SIG-M5 (cell line): ENCODE measurements at regions not wholly inside any gene's neighbourhood (a gene's known extent, or its start where the extent isn't known, plus 50 kb on each side); places are given as distances from the start of the nearest gene placed in this dataset.
"Not testable (repeated sequence)": the region's sequence is repeated elsewhere in the genome, so short reads cannot be mapped to it uniquely, and the experiment has no call there.

ENCODE experiments used
- DNase-seq: peaks from one replicate; lab custom pipeline; 2025; lab: John Stamatoyannopoulos, UW

DNA sequence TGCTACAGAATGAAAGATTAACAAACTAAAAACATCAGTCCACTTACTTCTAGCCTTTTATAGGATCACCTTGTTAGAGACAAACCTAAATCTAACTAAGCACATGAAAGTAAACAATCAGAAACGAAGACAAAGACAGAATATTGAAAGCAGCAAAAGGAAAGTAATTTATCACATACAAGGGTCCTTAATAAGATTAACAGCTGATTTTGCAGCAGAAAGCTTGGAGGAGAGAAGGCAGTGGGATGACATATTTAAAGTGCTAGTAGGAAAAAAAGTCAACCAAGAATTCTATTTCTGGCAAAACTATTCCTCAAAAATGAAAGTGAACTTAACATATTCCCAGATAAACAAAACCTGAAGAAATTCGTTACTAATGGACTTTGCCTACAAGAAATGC is 286.4 kb downstream of the RWDD3 start:
- DNase-seq = no peak

DNA sequence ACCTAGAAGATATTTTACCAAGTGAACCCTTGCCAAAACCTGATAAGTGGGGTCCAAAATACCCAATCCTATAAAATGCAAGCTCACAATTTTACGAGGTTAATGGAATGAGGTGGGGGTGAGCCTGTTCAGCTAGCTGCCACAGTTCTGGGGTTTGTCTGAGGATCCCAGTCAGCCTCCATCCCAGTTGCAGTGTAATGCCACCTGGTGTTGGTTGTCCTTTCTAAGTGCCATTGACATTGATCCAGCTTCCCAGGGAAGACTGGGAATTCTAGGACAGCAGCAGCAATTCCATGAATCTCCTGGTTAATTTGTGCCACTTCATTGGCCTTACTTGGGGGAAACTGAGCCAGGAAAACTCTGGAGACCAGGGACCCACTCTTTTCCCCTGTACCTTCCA is 298.3 kb downstream of the RWDD3 start:
- DNase-seq = no peak

DNA sequence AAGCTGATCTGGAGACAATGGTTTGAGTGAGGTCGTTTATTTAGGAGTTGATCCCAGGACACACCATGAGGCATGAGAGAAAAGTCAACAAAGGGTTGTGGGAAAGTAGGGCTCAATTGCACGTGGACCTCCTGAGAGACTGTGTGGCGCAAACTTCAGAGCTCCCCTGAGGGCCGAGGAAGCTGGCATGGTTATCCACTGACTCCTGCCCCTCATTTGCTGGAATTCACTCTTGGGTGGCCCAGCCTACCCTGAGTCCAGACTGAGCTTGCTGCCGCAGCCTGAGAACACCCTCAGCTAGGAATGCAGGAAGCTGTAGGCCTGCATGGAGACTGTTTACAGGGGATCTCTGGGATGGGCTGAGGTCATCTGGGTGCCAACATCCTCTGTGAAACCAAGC is 301.0 kb downstream of the RWDD3 start:
- no peak for DNase-seq

DNA sequence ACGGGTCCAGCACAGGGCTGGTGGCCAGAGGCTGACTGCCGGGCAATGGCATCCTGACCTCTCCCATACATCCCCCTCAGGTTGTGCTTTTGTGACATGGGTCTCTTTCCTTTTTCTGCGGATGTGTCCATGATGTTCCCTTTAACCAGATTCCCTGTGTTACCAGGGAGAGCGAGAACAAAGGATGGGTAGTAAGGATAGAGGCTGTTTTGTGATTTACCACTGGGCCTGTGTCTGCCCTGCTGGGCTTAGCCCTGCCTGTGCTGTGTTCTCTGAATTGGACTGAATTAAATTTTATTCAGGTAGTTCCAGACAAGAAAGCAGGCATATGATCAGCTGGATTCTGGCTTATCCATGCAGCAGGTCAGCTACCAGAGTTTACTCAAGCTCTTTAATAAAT is 301.6 kb downstream of the RWDD3 start:
- no peak for DNase-seq

DNA sequence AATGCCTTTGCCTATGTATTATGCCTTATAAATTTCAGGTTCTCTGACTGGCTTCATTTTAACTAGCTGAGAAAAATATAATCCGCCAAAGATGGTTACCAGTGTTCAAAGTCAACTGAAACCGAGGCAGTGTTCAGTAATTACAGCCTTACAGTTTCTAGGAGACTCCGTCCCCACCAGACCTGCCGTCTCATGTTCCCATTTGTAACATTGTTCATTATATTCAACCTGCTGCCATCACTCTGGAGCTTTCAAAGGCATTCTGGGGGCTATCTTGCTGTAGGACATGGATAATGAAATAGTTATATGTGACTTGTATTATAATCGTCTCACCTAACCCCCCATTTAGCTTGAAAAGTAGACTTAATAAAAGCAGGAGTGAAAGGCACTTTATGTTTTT is 302.5 kb downstream of the RWDD3 start:
- no peak for DNase-seq

DNA sequence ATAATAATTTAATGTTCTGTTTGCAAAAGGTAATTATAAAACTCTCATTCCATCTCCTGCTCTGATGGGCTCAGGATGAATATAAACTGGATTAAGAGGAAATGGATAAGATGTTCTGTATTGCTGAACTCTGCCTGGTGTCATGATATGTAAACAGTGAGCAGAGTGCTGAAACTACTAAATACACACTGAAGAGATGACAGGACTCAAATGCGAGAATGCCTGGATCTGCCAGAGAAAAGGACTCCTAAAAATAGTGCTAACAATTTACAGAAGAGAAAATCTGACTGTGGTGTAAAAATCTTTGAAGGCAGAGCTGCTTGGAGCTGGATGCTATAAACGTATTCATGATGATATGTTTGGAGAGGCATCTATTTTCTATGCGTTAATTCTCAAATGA is 303.2 kb downstream of the RWDD3 start:
- no peak for DNase-seq

DNA sequence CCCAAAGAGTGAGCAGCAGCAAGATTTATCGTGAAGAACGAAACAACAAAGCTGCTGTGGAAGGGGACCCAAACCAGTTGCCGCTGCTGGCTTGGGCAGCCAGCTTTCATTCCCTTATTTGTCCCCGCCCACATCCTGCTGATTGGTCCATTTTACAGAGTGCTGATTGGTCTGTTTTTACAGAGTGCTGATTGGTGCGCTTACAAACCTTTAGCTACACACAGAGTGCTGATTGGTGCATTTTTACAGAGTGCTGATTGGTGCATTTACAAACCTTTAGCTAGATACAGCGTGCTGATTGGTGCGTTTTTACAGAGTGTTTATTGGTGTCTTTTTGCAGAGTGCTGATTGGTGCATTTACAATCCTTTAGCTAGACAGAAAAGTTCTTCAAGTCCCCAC is 304.2 kb downstream of the RWDD3 start:
- not testable (repeated sequence) for DNase-seq

DNA sequence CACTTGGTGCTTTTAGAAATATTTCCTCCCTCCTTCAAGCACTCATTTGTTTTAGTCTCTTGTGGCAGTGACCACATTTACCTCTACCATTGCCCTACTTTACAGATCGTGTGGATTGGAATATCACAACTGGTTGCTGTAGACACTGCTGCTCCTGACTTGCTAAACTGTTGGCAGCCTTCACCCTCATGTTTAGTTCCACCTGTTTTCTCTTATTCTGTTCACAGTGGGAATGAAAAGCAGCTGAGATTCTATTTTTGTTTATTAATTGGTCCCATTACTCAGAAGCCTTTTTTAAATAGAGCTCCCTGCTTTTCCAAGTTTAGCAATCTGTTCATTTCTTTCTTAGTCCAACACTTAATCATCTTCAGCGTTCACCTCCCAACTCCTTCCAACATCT is 308.9 kb downstream of the RWDD3 start:
- DNase-seq = no peak

DNA sequence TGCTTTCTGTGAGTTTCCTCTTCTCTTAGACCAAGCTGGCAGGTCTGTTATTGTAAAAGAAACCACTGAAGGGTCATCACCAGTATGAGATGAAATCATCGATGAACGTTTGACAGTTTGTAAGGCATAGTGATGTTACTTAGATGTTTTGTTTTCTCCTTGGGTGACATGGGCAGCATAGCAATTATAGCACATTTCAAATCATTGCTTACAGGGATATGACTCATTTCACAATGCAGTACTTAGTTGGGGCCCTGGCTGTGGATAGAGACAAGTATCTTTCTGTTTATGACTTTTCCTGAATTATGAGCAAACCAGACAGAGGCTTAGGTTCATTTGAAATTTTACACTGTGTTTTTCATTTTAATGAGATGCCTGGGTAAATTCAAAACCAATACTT is 313.0 kb downstream of the RWDD3 start:
- no peak for DNase-seq

DNA sequence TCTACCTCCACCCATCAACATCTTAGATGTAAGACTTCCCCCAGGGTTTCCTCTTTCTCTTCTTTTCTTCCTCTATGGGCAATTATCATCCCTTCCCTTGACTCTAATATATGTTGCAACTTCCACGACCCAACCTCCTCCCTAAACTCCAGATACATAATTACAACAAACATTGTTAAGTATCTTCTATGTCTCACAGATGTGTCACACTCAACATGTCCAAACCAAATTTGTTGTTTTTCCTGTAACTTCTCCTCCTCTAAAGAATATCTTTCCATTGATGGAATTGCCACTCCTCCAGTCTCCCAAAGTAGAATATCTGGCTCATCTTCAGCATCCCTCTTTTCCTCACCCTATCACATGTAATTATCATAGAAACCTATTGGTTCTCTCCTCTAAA is 314.2 kb downstream of the RWDD3 start:
- no peak for DNase-seq

DNA sequence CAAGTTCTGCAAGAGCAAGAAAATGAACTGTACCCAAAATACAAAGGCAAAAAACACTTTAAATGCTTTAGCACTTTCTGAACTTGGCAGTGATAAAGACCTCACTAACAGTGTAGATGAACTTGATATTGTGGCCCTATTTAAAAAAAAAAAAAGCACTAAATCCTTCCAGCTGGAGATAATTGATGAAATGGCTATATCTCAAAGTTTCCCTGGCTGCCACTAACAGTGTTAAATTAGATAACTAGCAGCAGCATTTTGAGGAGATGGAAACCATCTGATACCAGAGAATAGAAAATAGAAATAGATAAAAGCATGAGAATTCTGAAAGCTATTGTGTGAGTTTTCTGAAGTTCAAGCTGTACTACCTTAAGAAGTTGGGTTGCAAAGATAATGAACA is 317.2 kb downstream of the RWDD3 start:
- no peak for DNase-seq

DNA sequence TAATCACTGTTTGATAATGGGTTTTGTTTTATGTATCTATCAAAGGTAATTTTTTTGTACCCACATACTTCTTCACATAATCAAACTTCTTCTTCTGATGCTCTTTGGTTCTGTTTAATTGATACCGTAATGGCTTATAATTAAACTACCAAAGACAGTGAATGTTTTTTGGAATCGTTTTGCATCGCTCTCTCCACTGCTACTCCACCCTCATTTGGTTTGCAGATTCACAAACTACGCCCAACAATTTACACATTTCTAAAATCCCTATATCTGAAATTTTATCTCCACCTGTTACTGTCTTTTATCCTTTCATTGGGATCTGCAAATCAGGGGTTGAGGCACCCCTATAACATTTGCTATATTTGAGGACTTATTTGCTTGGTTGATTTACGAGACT is 319.6 kb downstream of the RWDD3 start:
- no peak for DNase-seq

DNA sequence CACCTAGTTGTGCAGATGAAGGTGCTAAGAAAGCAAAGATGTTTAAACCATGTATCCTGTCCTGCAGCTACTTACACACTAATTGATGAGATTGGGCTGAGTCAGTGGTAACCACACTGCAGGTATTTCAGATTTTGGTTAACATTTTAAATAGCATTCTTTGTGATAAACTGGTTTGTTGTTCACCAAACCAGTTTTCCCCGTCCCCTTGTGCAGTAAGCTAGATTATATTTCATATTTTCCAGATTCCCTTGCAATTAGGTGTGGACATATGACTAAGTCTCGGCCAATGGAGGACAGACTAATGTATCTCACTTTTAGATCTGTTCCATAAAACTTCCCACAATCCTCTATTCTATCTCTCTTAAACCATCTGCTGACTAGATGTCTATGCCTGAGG is 320.4 kb downstream of the RWDD3 start:
- DNase-seq = no peak

DNA sequence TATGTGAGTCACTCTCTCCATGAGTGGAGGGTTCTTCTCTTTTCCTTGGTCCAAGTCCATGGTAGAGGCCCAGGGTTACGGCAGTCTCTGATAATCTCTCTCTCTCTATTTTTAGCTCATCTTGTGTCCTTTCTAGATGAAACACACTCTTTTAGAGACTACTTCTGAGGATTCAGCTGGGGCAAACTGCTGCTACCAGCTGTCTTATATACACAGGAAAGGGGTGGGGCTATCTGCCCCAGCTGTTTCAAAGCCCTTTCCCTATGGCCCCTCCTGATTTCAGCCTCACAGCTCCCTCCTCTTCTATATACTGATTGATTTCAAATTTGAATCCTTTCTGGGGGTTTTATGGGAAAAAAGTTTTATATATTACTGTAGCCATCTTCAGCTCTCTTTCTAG is 324.8 kb downstream of the RWDD3 start:
- no peak for DNase-seq

DNA sequence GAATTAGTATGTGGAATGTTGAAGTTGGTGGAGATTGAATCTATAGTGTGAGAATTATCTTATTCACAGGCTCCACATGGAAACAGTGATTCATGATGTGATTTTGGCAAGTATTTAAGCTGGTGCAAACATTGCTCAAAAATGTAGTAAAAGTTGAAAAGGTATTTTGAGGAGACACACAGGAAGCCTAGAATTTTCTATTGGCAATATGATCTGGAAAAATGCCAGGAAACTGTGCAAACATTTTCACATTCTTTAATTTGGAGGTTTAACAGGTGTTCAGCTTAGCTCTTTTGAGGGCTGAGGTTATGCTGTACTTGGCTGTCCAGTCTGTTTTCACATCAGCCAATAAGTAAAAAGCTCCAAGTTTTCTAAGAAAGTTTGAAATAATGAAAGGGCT is 327.3 kb downstream of the RWDD3 start:
- no peak for DNase-seq

DNA sequence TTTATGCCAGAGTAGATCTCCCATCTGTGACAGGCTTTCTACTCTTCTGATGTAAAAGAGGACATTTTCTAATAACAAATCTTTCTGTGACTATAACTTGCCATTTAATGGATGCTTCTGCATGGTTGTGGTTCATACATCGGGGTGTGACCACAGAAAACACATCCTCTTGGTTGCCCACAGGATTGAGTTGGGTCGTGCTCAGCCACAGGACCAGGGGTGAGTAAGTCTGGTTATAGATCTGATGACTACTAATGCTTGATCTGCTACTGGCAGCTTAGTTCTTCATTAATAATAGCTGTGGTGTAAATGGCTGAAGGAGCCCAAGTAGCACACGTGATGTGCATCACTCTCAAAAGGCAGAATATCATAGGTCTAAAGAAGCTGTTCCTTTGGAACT is 328.2 kb downstream of the RWDD3 start:
- no peak for DNase-seq

DNA sequence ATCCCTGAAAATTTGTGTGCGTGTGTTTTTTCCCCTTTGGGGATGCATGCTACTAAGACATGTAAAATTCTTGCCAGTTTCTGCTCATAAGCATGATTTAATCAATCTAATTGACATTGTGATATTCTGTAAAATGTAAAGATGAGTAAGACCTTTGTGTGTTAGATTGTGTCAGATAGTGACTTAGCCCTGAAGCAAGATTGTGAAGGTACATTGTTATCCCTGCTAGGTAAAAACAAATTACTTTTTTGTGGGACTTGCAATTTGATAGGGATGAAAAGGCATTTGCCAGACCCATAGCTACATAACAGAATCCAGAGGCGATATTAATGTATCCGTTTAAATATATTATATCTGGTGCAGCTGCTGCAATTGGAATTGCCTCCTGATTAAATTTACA is 338.0 kb downstream of the RWDD3 start:
- DNase-seq = no peak

DNA sequence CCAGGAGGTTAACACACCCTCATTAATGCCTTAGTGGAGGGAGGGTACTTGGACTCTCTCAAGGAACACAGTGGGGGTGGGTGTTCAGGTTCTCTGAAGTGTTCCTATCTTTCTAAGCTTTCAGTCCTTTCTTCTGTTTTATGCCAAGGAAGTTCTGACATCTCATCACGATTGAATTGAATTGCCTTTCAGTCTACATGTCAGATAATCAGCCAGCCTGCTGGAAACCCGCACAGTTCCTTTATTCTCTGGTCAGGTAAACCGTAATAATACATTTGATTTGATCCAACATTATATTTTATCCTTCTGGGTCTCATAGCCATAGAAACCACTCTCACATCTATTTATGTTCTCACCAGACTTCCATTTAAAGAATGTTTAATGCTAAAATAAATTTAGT is 339.0 kb downstream of the RWDD3 start:
- DNase-seq = no peak

DNA sequence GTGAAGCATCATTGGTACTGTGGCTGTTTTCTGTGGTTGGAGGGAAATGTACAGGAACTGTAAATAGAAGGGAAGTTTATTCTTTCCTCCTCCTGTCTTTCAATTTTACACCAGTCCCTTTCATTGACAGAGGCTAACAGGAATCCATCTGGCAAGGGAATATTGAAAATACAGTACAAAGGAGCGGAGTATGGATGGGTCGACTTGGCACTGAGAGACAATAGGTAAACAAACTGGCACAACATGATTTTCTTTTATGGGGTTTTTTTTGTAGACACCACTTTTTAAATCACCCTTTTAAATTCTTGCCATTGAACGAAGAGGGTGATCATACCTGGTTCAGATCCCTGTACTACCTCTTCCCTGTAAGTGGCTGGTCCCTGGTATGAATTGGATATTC is 341.3 kb downstream of the RWDD3 start:
- DNase-seq = no peak

DNA sequence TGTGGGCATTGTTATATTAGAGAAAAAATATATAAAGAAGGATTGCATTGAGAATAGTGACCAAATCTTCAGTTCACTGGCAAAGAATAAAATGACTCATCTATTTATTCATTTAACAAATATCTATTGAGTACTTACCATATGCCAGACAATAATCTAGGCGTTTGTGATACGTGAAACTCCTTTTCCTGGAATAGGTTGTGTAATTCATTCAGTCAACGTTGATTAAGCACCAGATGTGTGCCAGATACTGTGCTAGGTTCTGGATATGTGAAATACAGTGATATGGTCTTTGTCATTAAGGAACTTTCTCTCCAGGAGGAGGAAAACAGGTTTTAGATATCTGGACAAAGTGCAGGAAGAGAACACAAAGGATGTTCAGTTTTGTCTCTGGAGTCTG is 344.5 kb downstream of the RWDD3 start:
- DNase-seq = no peak

DNA sequence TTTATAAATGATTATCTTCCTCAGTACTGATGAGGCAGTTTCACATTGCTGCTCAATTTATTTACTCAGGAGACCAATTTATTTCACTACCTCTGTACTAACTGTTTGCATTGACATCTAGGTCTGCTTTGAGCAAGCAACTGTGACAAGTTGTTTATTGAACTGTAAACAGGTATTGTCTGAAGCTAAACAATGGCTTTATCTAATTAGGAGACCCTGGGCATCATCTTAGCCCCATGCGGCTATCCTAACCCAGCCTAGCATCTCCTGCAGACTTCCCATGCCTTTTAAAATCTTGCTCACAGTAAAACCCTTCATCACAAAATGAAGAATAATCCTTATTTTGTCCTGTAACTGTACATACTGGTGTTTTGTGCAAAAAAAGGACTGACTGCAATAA is 348.2 kb downstream of the RWDD3 start:
- no peak for DNase-seq

DNA sequence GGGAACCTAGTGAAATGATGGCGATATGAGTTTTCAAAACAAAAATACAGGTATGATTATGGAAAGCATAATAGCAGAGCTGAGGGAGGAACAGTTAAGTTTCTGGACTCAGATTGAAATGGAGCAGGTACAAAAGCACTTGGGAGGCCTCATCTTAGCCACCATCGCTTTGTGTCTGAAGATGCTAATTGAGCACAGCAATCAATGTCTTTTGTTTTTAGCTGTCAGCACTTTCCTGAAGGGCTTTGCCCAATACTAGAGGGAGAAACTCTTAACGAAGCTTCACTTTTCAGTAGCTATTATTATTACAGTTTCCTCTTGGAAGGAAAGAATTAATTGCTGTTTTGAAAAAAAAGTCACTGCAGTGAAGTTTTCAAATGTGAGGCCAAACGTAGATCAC is 348.7 kb downstream of the RWDD3 start:
- no peak for DNase-seq

DNA sequence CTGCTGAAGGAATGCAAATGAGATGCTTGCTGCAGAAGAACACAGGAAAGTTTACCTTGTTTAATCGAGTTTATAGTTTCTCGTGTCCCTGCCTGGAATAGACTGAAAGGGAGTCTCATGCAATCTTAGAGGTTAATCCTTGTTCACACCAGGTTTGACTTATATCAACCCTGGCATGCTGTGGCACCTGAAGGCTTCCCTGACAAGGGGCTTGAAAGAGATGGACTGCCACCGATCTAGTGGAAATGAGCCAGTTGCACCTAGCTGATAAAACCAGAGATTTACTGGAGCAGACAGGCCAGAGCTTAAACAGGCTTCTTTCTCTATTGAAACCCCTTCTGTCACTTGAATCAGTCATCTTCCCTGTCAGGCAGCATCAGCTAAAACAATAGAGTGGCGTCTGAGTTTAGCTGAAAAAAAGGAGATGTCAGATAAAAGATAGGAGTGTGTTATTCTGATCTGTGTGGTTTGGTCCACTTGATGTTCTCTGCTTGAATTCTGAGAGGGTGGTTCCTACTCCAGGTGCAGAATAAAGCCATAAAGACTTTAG is 349.7 kb downstream of the RWDD3 start:
- DNase-seq = no peak

DNA sequence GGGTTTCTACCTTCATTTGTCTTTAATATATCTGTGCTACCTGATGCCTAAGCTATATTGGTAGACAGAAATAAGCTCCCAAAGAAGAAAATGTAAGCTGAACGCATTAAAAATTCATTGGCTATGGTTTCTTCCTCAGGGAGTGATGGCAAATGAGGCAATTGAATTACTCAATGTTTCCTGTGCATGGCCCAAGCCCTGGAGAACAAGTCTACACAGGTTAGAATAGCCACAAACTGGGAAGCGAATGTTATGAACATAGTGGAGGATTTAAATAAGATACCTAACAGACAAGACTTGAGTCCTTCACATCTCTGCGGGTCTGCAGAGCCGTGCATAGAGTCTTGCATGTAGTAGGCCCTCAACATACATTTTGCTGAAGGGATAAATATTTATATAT is 350.3 kb downstream of the RWDD3 start:
- no peak for DNase-seq

DNA sequence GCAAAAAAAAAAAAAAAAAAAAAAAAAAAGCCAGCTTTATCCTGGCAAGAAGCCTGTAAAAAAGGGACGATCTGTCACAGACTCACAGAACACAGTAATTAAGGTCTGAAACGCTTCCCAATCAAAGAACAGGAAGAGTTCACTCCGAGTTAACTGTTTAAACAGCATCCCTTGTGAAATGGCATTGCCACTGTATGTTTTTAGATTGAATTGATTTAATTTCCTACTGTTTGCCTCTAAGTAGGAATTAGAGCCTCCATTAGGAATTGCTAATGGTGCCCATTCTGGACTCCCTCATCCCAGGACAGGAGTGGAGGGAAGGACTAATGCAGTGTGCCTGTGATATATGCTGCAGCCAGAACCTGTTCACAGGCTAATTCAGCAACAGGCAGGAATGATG is 370.8 kb downstream of the RWDD3 start:
- DNase-seq = no peak
